ENCODE measurements at regions not wholly inside any gene's neighbourhood (a gene's known extent, or its start where the extent isn't known, plus 50 kb on each side); places are given as distances from the start of the nearest gene placed in this dataset.
A peak's percentile ranks its signal among the peaks of the same experiment; 100 is the strongest.

DNA sequence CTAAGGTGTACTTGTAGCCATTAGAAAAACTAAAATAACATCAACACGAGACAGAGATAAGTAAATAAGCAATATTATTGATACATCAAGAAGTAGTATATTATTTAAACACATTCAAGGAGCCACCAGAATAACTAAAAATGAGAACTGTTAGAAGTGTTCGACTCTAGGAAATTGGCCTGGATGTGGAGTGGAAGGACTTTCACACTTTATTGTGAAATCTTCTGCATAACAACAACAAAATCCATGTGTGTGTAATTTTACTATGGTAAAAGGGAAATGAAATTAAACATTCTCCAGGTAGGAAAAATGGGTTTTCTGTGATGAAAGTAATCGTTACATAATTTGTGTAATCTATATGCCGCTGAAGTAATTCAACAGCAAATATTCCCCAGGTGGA is 96.3 kb upstream of the RNF152 start:
- no peak for DNase-seq

- no peak for DNase-seq
Measured at GRCh38 chr18:61988100-61988499, 95.3 kb upstream of the RNF152 start.

DNA sequence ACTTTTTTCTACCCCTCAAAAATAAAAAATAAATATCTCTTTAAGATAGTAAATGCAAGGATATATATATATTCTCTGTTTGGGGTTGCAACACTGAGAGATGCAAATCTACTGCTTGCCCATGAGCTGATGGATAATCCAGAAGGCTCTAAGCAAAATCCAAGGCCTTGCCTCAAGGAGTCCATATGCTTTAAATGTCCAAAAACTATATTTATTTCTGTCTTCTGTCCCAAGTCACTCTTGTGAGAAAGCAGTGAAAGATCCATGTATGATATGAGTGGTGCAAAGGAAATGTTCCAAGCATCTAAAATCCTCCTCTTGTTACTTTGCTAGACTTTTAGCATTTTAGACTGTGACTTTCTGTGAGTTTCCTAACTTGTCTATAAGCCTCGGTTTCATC is 92.9 kb upstream of the RNF152 start:
- no peak for DNase-seq

- DNase-seq: no peak
Measured at GRCh38 chr18:61984349-61984748, 91.5 kb upstream of the RNF152 start.

- no peak for DNase-seq
Measured at GRCh38 chr18:61982475-61982874, 89.7 kb upstream of the RNF152 start.

GRCh38 chr18:61980355-61980754 is 87.5 kb upstream of the RNF152 start:
- peak in 1 of 2 donors; percentile 8 for DNase-seq

DNA sequence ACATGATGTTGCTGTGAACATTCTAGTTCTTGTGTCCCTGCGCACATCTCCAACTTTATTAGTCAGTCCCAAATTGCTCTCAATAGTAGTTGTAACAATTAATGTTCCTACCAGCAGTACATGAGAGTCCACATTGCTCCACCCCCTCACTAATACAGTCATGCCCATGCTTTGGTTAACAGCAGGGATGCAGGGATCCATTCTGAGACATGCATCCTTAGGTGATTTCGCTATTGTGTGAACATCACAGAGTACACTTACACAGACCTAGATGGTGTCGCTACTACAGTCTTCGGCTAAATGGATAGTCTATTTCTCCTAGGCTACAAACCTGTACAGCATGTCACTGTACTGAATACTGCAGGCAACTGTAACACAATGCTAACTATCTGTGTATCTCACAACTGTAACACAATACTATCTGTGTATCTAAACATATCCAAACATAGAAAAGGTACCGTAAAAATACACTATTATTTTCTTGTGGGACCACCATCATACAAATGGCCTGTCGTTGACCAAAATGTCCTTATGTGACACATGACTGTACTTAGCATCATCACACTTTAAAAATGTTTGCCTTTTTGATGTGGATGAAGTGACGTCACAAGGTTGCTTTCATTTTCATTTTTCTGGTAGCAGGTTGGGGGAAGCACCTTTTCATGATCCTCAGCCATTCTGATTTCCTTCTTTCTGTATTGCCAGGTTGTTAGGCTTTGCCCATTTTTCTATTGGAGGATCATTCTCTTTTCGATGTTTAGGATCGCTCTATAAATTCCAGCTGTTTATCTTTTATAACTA is 82.9 kb upstream of the RNF152 start:
- DNase-seq: no peak

GRCh38 chr18:61973273-61974115 is 80.7 kb upstream of the RNF152 start:
- DNase-seq: no peak

GRCh38 chr18:61972389-61973264 is 79.8 kb upstream of the RNF152 start:
- DNase-seq: no peak

DNA sequence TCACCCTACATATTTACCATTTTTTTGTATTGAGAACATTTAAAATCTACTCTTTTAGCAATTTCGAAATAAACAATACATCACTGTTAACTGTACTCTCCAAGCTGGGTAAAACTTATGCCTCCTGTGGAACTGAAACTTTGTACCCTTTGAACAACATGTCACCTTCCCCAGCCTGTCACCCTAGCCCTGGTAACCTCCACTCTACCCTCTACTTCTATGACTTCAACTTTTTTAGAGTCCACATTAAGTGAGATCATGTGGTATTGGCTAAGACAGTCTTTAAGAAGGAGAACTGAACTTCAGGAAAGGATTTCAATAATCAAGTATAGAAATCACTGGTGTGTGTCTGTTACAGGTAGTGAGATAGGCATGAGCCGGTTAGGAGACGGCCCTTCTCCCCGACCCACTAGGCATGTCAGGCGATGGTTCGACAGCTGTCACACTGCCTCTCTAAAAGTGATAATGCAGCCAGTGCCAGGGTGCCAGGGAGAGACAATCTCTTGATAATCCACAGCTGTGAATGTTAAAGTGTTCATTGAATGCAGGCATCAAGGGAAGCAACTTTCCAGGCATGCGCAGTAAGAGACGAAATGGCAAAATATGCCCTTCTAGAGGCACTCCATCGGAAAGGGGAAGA is 74.6 kb upstream of the RNF152 start:
- no peak for DNase-seq

- DNase-seq: no peak
Measured at GRCh38 chr18:61965311-61965710, 72.5 kb upstream of the RNF152 start.

DNA sequence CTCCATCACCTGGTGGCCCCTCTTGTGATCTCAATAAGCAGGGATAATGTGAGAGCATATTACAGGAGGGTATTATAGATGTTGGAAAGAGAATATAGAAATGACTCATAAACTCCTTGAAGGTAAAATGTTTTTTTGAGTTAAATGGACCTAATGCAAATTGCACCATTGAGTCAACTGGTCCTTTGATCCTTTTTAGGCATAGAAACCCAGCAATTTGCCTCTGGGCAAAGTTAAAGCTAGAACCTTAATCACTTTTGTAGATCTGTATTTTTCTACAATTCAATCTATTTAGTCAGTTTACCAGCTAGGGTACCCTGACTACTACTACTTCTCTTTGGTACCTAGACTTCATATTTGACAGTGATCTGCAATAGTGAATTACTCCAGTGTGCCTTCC is 71.8 kb upstream of the RNF152 start:
- no peak for DNase-seq

DNA sequence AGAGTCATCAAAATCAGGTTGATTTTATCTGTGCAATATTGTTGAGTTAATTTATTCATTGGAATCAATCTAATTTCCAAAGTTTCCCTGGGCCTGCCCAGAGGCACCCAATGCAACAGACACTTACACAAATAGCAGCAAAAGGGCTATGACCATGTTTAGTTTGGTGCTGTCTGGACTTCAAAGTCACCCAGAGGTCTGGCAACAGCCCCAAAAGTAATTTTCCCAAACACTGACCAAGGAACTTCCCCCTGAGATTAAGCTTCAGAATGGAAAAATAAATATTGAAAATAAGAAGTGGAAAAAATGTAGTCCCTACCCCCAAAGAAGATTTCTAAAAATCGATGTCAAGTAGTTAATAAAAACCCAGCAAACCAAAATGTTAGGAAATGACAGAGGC is 70.9 kb upstream of the RNF152 start:
- no peak for DNase-seq

DNA sequence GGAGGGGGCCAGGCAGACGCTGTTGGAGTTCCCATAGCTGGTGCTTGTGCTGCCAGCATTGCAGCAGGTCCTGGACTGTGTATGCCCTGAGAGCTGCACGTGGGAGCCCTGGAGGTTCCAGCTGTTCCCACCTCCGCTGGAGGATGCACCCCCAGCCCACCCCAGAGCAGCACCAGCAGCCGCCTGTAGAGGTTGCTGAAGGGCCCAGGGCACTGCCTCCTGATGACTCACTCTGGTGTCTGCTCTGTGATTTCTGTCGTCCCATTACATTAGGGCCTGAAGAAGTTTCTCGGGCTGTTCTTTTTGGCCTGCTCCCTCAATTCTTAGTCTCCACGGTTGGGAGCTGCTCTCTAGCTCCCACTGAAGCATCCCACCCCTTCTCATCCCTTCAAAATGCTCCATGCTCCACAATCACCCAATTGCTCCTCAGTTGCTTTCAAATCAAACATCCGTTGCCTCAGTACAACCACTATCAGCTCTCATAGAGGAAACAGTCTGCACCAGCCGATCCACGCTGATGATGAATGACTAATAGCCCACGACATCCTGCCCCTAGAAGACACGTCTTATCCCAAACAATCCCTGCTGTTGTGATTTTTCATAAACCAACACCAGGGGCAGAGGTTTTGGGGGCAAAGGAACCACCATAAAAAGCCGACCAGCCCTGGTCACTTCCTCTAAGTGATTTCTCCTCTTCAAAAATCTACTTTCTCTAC is 65.2 kb upstream of the RNF152 start:
- DNase-seq: no peak

DNA sequence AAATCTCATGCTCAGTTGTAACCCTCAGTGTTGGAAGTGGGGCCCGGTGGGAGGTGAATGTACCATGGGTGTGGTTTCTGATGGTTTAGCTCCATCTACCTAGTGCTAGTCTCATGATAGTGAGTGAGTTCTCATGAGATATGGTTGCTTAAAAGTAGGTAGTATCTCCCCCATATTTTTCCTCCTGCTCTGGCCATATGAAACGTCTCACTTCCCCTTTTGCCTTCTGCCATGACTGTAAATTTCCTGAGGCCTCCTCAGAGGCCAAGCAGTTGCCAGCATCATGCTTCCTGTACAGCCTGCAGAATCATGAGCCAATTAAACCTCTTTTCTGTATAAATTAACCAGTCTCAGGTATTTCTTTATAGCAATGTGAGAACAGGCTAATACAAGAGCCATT is 62.8 kb upstream of the RNF152 start:
- no peak for DNase-seq

DNA sequence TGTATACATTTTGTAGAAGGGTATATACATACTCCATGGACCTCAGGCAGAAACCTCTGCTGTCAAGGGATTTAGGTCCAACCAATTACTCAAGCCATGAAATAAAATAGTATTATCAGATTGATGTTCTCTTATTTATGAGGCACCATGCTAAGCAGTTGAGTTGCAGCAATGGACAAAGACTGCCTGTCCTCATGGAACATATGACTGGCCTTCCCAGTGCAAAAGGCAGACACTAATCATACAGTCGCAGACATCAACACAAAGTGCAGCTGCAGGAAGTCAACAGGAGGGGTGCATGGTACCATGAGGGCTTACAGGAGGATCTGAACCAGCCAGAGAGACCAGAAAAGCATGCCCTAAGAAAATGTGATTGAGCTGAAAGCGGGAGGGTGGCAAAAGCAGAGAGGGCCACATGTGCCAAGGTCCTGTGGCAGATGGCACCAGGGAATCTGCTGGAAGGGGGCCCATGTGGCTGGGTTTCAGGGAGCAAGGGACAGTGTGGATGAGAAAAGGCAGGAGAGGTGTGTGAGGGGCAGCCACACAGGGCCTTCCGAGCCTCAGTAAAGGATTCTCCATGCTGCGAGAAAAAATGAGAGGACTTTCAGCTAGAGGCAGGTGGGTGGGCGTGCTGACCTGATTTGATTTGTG is 61.4 kb upstream of the RNF152 start:
- no peak for DNase-seq

DNA sequence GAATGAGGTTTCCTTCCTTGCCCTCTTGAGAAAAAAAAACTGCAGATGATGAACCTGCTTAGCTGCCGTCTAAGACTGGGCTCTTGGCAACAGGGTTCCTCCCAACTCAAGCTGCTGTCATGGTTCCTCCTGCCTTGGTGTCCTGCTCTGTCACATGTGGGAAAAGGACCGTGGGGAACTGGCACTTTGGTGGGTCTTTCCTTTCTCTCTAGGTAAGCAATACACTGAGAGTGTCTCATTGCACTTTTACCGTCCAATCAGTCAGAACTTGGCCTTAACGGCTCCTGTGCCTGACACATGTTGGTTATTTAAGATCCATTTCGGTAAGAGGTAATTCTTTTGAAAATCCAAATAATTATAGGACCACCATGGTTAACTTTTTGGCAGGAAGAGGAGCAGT is 60.8 kb upstream of the RNF152 start:
- no peak for DNase-seq

- no peak for DNase-seq
Measured at GRCh38 chr18:61953161-61953560, 60.4 kb upstream of the RNF152 start.

GRCh38 chr18:61951396-61951795 is 58.6 kb upstream of the RNF152 start:
- DNase-seq: no peak

GRCh38 chr18:61950371-61950770 is 57.6 kb upstream of the RNF152 start:
- no peak for DNase-seq

- no peak for DNase-seq
Measured at GRCh38 chr18:61949946-61950345, 57.1 kb upstream of the RNF152 start.

All from bone marrow (tissue), 2 donors.